ENCODE measurements at regions not wholly inside any gene's neighbourhood (a gene's known extent, or its start where the extent isn't known, plus 50 kb on each side); places are given as distances from the start of the nearest gene placed in this dataset.

GRCh38 chr10:117734731-117735405, 192.3 kb downstream of the EMX2 start:
- no peak for DNase-seq
- Histone ChIP-seq H3K27me3 (peaks cover 4% of the 10 kb centered on the region), H3K9ac (ENCODE audit: low read depth in 2 of 2, low read length in 2 of 2) (no peak overlapping the region), H3K4me1 (no peaks in the 10 kb centered on the region), H3K4me3 (no peak overlapping the region), H3K27ac (no peak overlapping the region), H3K36me3 (no peaks in the 10 kb centered on the region), H3K9me3 (no peaks in the 10 kb centered on the region)
- intact Hi-C loops (cut with DNase I): no loop called here
- TF ChIP-seq CTCF (IDR thresholded peaks at IDR 0.05): no peak

- no peak overlapping the region for H3K27ac ChIP-seq
- H3K9ac ChIP-seq (ENCODE audit: low read depth in 2 of 2, low read length in 2 of 2): no peak overlapping the region
- H3K9me3 ChIP-seq: no peaks in the 10 kb centered on the region
- no peaks in the 10 kb centered on the region for H3K4me1 ChIP-seq
- no peak for TF ChIP-seq CTCF (IDR thresholded peaks at IDR 0.05)
- H3K36me3 ChIP-seq: no peaks in the 10 kb centered on the region
- no peak for DNase-seq
- no peak overlapping the region for H3K4me3 ChIP-seq
- intact Hi-C loops (cut with DNase I): no loop called here
- H3K27me3 ChIP-seq: peaks cover 4% of the 10 kb centered on the region
Measured at GRCh38 chr10:117736655-117737054, 194.1 kb downstream of the EMX2 start.

GRCh38 chr10:117740088-117740487, 197.5 kb downstream of the EMX2 start:
- no peak for TF ChIP-seq CTCF (IDR thresholded peaks at IDR 0.05)
- Histone ChIP-seq H3K36me3 (no peaks in the 10 kb centered on the region), H3K9me3 (no peaks in the 10 kb centered on the region), H3K4me1 (no peaks in the 10 kb centered on the region), H3K4me3 (no peak overlapping the region), H3K27me3 (peaks cover 4% of the 10 kb centered on the region), H3K27ac (no peak overlapping the region), H3K9ac (ENCODE audit: low read depth in 2 of 2, low read length in 2 of 2) (no peak overlapping the region)
- no peak for DNase-seq
- intact Hi-C loops (cut with DNase I): no loop called here

GRCh38 chr10:117740691-117741222, 198.2 kb downstream of the EMX2 start:
- intact Hi-C loops (cut with DNase I): no loop called here
- no peak for TF ChIP-seq CTCF (IDR thresholded peaks at IDR 0.05)
- peaks cover 4% of the 10 kb centered on the region for H3K27me3 ChIP-seq

GRCh38 chr10:117741524-117741923, 199.0 kb downstream of the EMX2 start:
- Histone ChIP-seq H3K36me3 (no peaks in the 10 kb centered on the region), H3K9ac (ENCODE audit: low read depth in 2 of 2, low read length in 2 of 2) (no peak overlapping the region), H3K9me3 (no peaks in the 10 kb centered on the region), H3K27ac (no peak overlapping the region), H3K4me3 (no peak overlapping the region), H3K4me1 (no peaks in the 10 kb centered on the region), H3K27me3 (no peaks in the 10 kb centered on the region)
- no peak for TF ChIP-seq CTCF (IDR thresholded peaks at IDR 0.05)
- no peak for DNase-seq
- intact Hi-C loops (cut with DNase I): no loop called here

More at GRCh38 chr10:117740691-117741222, 198.2 kb downstream of the EMX2 start:
- no peaks in the 10 kb centered on the region for H3K36me3 ChIP-seq
- no peak overlapping the region for H3K27ac ChIP-seq
- no peak overlapping the region for H3K4me3 ChIP-seq
- DNase-seq: no peak
- no peak overlapping the region for H3K9ac ChIP-seq (ENCODE audit: low read depth in 2 of 2, low read length in 2 of 2)
- H3K4me1 ChIP-seq: no peaks in the 10 kb centered on the region
- no peaks in the 10 kb centered on the region for H3K9me3 ChIP-seq

Measured in colonic mucosa (tissue), 4 donors.